ENCODE measurements at regions not wholly inside any gene's neighbourhood (a gene's known extent, or its start where the extent isn't known, plus 50 kb on each side); places are given as distances from the start of the nearest gene placed in this dataset.

DNA sequence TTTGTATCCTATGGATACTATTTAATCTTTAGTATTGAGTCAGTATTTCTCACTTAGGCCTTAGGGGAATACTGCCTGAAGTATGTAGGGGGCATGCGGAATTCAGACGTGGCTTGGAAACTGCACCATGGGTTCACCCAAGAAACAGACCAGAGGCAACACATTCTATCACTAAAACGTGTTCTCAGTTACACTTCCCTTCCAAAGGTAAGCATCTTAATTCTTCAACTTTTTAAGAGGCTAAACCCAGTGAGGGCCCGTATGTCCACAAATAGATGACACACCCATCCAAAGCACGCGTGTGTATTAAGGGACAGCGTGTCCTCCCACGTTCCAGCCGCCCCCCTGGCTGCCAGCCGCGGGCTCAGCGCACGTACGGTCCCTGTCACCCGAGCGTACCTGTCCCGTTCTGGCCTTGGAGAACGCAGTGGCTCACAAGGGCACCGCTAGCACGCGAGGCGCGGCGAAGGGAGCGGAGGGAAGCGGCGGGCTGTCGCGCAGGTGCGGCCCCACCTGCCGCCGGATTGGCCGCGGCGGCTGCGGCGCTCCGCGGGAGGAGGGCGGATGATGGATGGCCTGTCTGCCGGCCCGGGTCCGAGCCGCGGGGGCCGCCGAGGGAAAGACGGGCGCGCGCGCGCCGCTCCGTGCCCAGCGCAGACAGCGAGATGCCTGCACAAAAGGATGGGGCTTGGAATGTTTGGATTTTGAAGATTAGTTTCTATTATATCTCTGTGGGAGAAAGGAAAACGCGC is 1003.9 kb upstream of the NR2F2 start:
- TF ChIP-seq, protein P1, sequence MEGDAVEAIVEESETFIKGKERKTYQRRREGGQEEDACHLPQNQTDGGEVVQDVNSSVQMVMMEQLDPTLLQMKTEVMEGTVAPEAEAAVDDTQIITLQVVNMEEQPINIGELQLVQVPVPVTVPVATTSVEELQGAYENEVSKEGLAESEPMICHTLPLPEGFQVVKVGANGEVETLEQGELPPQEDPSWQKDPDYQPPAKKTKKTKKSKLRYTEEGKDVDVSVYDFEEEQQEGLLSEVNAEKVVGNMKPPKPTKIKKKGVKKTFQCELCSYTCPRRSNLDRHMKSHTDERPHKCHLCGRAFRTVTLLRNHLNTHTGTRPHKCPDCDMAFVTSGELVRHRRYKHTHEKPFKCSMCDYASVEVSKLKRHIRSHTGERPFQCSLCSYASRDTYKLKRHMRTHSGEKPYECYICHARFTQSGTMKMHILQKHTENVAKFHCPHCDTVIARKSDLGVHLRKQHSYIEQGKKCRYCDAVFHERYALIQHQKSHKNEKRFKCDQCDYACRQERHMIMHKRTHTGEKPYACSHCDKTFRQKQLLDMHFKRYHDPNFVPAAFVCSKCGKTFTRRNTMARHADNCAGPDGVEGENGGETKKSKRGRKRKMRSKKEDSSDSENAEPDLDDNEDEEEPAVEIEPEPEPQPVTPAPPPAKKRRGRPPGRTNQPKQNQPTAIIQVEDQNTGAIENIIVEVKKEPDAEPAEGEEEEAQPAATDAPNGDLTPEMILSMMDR (IDR thresholded peaks at IDR 0.05) = no peak
- no peak for TF ChIP-seq POLR2A (IDR thresholded peaks at IDR 0.05)
